NCI-H2081 (cell line): ENCODE measurements at regions not wholly inside any gene's neighbourhood (a gene's known extent, or its start where the extent isn't known, plus 50 kb on each side); places are given as distances from the start of the nearest gene placed in this dataset.

Source experiments
- DNase-seq, 2 experiments: peaks; one replicate each; lab custom pipeline; 2025; lab: John Stamatoyannopoulos, UW

DNA sequence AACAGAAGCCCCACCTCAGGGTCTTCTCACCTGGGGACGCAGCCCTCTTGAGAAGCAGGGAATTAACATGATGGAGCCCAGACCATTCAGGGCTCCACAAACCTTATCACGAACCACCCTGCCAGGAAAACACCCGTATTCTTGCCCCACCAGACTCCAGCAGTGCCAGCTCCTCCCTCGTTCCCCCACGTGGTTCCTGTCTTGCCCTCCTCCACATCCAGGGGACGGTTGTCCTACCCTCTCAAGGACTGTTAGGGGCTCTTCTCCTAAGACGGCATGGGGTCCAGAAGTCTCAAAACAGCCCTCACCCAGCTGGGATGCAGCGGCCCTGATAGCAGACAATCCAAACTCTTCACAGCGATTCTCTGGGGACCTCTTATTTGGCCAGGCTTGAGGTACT, 372.2 kb upstream of the HS6ST1 start:
- DNase-seq, result no peak

DNA sequence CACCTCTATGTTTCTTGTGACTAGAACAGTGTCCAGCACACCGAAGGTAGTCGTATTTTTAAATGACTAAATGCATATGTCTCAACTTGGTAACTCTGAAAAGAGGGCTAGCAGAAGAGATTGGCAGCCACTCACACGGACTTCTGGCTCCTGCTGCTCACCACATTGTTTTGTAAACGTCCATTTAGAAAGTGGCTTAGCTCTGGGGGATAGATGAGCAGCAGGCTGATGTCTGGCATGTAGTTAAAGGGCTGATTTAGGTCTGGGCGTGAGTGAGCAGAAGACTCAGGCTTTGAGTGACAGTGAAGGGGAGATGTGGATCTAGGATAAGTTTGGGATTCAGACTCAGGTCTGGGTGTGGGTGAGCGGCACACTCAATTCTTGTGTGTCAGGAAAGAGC, 372.9 kb upstream of the HS6ST1 start:
- no peak for DNase-seq

DNA sequence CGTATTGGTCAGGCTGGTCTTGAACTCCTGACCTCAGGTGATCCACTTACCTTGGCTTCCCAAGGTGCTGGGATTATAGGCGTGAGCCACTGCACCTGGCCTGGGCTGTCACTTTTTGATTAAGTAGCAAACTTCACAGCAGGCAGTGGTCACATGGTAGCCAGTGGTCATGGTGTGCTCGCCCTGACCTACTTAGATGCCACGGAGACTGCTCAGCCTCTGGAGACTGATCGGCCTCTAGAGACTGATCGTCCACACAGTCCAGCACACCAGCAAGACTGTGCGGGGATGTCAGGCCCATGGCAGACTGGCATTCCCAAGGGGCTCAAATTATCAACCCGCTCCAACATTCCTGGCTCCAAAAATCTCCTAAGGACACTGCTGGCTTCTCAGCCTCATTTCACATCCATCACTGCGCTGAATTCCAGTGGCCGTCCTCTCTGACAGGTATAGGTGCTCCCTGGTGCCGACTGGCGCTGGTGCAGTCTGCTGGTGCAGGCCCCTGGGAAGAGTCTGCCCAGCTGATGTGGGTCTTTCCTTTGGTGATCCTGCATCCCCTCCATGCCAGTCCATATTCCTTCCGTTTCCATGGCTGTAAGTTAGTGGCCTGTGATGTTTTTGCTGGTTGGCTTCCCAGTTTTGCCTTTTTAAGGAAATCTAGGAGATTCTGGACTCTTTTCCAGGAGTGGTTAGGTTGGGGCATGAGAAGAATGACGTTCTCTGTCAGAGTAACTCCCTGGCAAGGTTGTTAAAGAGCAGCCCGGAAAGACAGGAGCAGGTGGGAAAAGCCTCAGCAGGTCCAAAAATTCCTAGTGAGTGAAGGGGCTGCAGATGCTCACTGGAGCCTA, 374.5 kb upstream of the HS6ST1 start:
- no peak for DNase-seq

DNA sequence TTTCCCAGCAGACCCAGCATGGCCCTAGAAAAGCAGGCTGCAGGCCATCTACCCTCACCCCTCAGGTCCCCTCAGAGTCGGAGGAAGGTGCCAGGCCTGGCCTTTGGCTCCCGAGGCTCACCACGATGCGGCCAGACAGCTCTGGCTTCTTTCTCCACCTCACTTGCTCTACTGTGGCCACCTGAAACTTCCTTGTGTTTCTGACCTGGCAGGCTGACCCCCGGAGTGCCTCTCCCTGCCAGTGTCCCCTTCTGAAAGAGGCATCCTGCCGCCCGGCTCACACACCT, 375.0 kb upstream of the HS6ST1 start:
- DNase-seq, result no peak

DNA sequence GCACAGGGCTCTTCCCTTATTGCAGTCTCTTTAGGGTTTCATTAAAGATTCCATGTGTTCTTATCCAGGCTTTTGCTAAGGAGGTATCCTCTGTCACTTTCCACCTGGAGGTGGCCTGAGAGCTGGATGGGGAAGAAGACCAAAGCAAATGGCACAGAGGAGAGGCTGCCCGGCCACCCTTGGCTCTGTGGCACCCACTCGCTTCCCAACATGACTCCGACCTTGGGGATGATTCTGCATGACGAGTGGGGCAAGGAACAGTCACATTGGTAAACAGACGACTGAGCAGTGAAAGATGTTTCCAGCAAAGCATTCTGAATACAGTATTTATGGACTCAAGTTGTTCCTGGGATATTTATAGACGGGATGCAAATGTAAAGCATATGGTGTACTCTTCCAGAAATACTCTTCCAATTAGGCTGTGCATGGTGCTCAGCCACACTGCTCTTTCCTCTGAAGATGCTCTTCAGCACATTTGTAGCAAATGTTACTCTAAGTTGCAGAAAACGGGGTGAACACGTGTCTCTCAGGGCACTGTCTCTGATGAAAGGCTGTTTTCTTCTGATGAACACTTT, 377.1 kb upstream of the HS6ST1 start:
- no peak for DNase-seq

DNA sequence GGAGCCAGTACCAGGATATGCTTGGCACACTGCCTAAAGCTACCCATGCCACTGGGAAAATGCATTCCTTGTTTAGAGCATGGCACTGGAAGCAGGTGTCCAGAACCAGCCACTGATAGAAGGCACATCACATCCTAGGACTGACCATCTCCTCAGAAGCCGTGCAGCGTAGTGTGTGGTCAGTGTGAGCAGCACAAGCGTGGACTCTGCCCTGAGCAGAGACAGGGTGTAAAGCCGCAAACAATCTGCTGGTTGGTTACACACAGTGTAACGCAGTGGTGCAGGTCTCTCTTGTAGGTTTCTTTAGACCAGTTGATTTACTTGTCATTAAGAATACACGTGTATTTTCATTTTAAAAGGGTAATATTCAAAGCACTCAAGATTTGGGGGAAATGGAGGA, 377.8 kb upstream of the HS6ST1 start:
- no peak for DNase-seq

DNA sequence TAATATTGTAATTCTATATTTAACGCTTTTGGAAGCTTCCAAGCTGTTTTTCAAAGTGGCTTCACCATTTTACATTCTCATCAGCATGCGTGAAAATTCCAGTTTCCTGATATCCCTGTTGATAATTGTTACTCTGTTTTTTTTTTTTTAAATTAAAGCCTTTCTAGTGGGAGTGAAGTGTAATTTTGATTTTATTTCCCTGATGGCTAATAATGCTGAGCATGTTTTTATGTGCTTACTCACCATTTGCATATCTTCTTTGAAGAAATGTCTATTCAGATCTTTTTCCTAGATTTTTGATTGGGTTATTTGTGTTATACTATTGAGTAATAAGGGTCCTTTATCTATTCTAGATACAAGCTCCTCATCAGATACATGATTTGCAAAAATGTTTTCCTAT, 382.8 kb upstream of the HS6ST1 start:
- DNase-seq, result no peak

DNA sequence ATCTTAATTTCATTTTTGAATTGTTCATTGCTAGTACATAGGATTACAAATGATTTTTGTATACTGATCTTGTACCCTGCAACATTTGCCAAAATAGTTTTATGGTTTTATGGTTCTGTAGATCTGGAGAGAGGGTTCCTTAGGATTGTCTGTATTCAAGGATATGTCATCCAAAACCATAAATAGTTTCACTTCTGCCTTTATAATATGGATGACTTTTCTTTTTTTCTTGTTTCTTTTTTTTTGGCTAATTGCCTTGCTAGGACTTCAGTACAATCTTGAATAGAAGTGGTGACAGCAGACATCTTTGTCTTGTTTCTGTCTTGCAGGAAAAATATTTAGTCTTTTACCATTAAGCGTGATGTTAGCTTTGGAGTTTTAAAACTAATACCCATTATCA, 383.9 kb upstream of the HS6ST1 start:
- DNase-seq, result no peak

DNA sequence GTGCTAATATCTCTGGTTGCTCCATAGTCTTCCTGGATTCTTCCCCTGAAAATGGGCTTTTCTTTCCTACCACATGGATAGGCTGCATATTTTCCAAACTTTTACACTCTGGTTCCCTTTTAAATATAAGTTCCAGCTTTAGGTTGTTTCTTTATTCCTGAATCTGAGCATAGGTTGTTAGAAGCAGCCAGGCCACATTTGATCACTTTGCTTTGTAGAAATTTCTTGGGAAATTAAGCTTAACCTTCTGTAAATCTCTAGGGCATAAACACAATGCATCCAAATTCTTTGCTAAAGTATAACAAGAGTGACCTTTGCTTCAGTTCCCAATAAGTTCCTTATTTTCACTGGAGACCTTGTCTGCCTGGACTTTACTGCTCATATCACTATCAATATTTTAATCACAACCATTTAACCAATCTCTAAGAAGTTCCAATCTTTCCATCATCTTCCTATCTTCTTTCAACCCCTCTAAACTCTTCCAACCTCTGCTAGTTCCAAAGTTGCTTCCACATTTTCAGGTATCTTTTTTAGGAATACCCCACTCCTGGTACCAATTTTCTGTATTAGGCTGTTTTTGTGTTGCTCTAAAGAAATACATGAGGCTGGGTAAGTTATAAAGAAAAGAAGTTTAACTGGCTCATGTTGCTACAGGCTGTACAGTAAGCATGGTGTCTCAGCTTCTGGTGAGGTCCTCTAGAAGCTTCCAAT, 389.6 kb upstream of the HS6ST1 start:
- DNase-seq, result no peak

DNA sequence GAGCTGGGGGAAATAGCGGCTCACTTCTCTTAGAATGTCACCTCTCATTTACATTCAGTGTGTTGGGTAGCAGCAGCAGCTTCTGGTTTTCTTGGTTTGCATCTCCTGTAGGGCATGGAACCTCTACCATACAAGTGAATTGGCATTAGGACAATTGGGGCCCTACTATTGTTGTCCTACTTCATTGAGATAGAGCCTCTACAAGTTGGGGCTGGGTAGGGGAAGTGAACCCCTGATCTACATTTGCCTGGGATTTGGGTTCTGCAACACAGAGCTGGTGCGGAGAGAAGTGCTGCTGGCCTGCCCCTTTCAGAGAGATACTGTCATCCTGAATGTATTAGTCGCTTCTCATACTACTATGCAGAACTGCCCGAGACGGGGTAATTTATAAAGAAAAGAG, 391.6 kb upstream of the HS6ST1 start:
- DNase-seq, result no peak

DNA sequence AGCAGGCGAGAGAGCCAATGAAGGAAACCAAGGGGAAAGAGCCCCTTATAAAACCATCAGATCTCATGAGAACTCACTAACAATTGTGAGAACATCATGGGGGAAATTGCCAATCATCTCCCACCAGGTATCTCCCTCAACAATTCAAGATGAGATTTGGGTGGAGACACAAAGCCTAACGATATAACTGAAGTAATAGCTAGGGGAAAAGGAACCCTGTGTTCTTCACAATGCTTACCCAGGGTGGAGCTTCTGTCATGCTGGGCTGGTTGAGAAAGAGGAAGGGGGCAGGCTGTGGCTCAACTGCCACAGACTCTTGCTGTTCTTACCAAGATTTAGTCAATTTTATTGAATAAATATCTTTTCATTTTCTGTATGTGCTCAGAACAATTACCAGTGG, 392.1 kb upstream of the HS6ST1 start:
- no peak for DNase-seq

DNA sequence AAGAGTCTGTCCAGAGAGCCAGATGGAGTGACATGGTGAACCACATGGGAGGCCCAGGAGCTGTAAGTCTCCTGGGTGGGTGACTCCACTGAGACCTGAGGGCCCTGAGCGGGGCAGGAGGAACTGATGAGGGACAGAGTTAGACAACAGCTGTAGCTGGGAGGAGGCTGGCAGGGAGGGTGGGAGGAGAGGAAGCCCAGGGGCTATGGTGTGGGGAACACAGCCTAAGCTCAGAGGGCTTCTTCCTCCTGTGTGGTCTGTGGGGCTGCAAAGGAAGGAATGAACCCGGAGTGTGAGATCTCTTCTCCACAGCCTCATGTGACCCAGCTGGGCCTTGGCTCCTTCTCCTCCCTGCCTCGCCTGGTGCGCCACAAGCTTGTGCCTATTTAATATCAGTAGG, 395.6 kb upstream of the HS6ST1 start:
- no peak for DNase-seq

DNA sequence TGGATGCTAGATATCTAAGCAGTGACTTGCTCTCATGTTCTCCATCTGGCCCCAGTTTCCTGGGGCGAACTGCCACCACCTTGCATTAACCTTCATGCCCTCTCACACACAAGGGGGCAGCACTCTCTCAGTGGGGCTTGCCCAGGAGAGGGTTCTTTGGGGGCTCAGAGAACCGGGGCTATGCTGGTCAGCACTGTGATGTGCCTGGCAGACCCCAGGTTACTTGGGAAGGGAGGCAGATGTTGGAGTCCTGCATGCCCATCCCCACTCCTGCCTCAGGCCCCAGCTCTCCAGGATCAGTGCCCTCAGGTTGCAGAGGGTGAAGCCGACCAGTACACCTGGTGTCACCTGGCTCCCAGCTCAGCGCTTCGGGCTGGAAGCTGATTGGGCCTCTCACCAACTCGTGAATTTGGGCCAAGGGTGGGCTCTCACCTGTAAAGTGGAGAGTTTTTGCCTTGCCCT, 396.2 kb upstream of the HS6ST1 start:
- DNase-seq, result no peak

DNA sequence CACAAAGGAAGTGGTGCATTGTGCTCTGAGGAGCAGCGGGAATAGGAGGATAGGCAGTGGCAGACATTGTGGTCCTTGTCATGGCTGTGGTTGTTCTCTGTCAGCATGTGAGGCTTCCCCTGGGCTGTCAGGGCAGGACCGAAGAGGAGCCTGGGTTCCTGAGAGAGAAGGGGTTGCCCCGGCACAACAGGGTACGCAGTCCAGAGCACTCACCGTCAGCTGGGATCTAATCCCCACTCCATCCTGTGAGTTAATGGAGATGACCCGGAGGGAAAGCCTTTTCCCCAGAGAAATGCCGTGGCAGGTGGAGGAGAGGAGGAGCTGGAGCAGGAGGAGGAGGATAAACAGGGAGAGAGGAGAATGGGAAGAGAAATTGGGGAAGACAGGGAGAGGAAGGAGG, 396.7 kb upstream of the HS6ST1 start:
- no peak for DNase-seq

DNA sequence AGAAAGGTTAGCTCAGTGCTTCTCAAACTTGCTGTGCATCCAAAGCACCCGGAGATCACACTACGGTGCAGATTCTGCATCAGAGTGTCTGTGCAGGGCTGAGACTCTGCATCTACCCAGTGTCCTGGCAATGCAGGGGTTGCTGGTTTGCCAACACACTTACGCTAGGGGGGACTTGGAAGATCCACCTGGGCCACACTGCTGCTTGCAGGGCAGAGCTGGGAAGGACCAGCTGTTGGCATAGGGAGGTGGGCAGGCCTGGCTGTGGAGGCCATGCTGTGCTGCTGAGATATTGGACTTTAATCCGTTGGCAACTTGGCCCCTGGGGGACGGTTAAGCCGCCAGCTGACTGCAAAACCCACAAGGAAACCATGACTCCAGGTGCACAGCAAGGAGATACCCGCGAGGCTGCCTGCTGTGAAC, 397.6 kb upstream of the HS6ST1 start:
- no peak for DNase-seq

DNA sequence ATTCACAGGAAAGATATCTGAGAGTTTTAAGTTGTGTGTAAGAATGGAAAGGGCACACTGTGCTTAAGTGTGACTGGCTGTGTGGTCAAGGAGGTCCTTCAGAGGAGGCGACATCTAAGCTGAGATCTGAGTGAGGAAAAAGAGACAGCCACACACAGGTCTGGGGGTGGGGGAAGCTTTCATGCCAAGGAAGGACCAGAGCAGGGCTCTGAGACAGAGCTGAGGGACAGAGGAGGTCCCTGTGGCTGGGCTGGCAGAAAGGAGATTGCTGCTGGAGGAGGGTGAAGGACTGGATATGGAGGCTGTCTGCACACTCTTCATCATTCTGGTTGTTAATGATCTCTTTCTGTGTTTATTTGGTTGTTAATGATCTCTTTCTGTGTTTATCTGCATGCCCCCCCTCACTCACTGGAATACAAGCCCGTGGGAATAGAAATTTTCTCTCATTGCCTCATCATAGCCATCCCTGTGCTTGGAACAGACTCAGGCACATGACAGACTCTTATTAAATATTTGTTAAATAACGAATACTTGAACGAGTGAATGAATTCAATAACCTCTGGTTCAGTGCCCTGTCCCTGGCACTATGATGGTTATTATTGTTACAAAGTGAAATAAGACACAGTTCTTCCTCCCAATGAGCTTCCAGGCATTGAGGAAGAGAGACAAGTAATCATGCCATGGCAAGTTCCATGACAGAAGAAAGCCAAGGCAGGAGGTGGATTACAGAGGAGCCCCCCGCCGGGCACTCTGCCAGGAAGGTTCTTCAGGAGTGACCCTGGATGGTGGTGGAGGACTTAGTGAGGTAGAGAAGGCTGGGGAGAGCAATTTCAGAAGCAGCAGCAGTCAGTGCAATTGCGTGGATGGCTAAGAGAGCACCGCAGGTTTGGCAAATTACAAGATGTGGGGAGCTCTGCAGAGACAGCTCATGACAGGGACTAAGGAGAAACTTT, 399.4 kb upstream of the HS6ST1 start:
- DNase-seq, result no peak

DNA sequence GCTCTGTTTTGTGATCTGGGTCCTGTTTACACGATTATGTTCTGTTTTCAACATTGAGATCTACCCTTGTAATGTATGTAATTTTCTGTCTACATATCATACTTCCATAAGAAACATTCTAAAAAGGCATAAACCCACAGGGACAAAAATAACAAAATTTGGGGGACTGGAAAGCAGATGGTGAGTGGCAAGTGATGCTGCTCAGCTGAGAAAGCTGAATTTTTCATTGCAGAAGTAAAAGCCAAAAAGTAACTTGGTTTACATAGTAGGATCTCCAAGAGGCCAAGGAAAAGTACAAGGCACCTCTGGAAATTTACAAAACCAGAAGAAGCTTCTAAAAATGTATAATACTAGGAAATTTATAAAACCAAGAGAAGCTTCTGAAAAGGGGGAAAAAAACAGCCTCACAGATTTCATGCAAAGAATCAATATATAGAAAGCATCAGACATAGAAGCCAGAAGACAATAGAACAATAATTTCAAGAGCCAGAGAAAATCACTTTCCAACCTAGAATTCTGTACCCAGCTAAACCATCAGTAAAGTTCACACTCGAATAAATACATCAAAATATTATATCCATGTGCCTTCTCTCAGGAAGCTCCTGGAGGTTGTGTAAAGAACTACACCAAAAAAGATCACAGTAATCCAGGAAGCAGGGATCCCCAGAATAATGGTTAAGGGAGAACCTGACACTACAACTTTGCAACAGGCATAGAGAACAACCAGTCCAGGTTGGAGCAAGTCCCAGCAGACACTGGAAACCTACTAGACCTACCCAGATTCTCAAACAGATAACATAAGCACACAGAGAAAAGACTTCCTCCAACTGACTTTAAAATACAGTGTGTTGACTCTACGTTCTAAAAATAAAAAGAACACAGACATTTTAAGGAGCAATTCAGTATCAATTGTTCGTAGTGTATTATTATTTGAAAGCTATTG, 401.7 kb upstream of the HS6ST1 start:
- no peak for DNase-seq

DNA sequence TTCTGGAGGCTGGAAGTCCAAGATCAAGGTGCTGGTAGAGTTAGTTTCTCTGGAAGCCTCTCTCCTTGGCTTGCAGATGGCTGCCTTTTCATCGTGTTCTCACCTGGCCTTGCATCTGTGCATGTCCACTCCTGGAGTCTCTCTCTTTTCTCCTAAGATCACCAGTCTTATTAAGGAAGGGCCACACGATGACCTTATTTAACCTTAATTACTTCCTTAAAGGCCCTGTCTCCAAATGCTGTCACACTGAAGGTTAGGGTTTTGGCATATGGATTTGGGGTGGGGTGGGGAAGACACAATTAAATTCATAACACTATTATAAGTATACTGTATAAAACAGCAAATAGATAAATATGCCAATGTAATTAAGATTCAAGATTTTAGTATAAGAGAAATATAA, 402.4 kb upstream of the HS6ST1 start:
- DNase-seq, result no peak

DNA sequence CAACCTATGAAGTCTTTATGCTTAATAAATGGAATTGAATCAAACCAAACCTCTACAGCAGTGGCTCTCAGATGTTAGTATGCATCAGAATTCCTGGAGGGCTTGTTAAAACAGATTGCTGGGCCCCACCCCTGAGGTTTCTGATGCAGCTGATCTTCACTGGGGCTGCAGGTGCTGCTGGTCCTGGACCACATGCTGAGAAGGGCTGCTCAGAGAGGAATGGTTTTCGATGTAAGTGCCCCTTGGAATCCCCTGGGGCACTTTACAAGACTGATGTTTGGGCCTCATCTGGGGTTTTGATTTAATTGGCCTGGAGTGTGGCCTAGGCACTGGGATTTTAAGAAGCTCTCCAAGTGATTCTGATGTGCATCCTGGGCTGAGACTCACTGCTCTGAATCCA, 403.8 kb upstream of the HS6ST1 start:
- DNase-seq, result no peak

DNA sequence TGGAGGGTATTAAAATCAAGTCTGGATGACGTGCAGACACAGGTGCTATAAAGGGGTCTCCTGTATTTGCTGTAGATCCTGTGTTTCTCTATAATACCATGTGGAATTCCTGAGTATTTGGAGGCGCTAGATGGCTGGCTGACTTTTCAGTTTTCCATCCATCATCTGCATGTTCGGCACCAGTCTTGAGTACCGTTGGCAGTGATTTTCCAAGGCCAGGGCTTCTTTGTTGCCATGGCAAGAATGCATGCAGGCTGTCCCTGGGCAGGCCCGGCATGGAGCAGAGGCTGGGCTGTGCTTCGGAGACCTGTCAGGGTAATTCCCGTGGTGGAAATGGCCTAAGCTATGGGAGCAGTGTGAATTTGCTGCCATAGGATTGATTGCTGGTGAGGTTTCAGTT, 405.9 kb upstream of the HS6ST1 start:
- DNase-seq, result no peak

DNA sequence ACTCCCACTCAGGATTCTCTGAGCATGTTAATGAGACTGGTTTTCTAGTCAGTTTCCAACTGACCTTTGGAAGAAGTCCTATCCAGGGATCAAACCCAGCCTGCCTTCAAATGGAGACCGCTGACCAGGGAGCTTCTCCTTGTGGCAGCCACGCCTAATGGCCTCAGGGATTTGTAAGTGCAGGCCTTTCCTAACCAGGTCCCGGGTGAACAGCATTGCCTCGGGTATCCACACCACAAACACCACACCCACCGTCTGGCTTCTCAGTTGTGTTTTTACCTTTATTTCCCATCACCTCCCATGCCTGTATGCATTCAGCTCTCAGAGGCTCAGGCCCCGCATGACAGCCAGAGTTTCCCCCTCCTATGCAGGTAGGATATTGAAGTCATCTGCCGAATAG, 406.3 kb upstream of the HS6ST1 start:
- DNase-seq, result no peak
